ENCODE measurements at regions not wholly inside any gene's neighbourhood (a gene's known extent, or its start where the extent isn't known, plus 50 kb on each side); places are given as distances from the start of the nearest gene placed in this dataset.

DNA sequence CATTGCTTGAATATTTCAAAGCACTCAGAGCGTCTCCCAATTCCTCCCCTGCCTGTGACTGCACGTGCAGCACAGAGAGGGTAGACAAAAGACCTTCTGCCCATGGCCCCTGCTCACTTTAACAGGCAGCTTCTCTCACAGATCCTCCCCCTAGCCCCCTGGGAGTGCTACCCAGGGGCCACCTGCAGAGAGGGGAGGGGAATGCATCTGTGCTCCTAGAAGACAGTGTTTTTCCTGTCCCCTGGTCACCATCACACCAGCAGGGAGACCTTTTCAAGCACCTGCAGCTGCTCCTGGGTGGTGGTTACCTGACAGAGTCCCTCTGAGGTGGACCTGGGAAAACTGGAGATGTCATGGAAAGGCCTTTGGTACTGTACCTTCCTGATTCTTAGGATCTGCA is 56.7 kb upstream of the PRR23C start:
- ChIA-PET CTCF (interaction anchor here (1.9 kb wide), 1 partner anchor 10 kb away, joined by 8 read pairs; no protein-coding TSS in a partner anchor), POLR2A (no interaction called here)
- no peak for DNase-seq (ENCODE audit: low read depth, low spot score)

DNA sequence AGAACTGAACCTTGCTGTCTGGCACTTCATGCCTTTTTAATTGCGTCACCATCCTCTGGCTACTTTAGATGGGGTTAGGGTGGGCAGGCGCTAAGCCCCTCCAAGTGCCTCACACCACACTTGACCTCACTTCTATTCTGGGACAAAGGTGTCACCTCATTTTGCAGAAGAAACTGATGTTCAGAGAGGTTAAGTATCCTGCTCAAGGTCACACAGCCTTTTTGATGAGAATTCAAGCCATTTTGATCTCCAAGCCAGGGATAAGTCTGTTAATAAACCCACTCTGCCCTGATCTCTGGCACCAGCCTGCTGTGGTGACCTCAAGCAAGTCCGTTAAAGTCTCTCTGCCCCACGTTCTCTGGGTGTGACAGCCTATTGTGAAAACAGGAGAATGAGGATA is 58.8 kb upstream of the PRR23C start:
- ChIA-PET POLR2A (no interaction called here), CTCF (interaction anchor here (0.6 to 1.9 kb wide), 3 partner anchors 8 to 226 kb away, joined by 3 to 19 read pairs (median 7); no protein-coding TSS in a partner anchor)

More for the DNA sequence above, 56.7 kb upstream of the PRR23C start:
- Histone ChIP-seq H3K9me3 (ENCODE audit: control insufficient read depth, insufficient read depth, low read length) (no peaks in the 10 kb centered on the region), H3K27ac (ENCODE audit: low read depth, low read length) (no peak overlapping the region), H3K4me3 (ENCODE audit: low read depth, low read length) (no peak overlapping the region), H3K27me3 (ENCODE audit: control insufficient read depth, insufficient read depth, low read length) (peaks cover 18% of the 10 kb centered on the region)
- TF ChIP-seq, protein P1, sequence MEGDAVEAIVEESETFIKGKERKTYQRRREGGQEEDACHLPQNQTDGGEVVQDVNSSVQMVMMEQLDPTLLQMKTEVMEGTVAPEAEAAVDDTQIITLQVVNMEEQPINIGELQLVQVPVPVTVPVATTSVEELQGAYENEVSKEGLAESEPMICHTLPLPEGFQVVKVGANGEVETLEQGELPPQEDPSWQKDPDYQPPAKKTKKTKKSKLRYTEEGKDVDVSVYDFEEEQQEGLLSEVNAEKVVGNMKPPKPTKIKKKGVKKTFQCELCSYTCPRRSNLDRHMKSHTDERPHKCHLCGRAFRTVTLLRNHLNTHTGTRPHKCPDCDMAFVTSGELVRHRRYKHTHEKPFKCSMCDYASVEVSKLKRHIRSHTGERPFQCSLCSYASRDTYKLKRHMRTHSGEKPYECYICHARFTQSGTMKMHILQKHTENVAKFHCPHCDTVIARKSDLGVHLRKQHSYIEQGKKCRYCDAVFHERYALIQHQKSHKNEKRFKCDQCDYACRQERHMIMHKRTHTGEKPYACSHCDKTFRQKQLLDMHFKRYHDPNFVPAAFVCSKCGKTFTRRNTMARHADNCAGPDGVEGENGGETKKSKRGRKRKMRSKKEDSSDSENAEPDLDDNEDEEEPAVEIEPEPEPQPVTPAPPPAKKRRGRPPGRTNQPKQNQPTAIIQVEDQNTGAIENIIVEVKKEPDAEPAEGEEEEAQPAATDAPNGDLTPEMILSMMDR (IDR thresholded peaks at IDR 0.05; ENCODE audit: low read depth, low read length) = no peak

DNA sequence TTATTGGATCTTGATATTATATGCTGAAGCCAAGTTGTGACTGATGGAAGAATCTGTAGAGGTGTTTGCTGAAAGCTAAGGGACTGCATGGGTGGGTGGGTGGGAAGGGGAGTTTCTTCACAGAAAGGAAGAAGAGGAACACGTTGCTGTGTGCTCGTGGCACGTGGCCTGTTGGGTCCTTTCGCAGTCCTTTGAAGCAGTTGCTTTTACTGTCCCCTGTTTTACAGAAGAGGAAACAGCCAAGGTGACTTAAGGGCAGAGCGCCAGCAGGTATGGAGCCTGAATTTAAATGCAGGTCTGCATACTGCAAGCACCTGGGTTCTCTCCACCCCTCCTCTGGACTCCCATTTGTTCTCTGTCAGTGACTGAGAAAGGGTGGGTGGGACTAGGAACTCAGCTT is 59.4 kb upstream of the PRR23C start:
- no peak overlapping the region for H3K27ac ChIP-seq (ENCODE audit: low read depth, low read length)
- no peak overlapping the region for H3K4me3 ChIP-seq (ENCODE audit: low read depth, low read length)
- TF ChIP-seq, protein P1 (IDR thresholded peaks at IDR 0.05; ENCODE audit: low read depth, low read length) = no peak
- no peaks in the 10 kb centered on the region for H3K9me3 ChIP-seq (ENCODE audit: control insufficient read depth, insufficient read depth, low read length)
- DNase-seq (ENCODE audit: low read depth, low spot score) = no peak
- peaks cover 34% of the 10 kb centered on the region for H3K27me3 ChIP-seq (ENCODE audit: control insufficient read depth, insufficient read depth, low read length)
- CTCF ChIA-PET = interaction anchor here (0.6 kb wide), 1 partner anchor 225 kb away, joined by 3 read pairs; no protein-coding TSS in a partner anchor
- POLR2A ChIA-PET = no interaction called here

More for the DNA sequence above, 58.8 kb upstream of the PRR23C start:
- Histone ChIP-seq H3K27ac (ENCODE audit: low read depth, low read length) (no peak overlapping the region), H3K4me3 (ENCODE audit: low read depth, low read length) (no peak overlapping the region), H3K27me3 (ENCODE audit: control insufficient read depth, insufficient read depth, low read length) (peaks cover 32% of the 10 kb centered on the region), H3K9me3 (ENCODE audit: control insufficient read depth, insufficient read depth, low read length) (no peaks in the 10 kb centered on the region)
- DNase-seq (ENCODE audit: low read depth, low spot score) = no peak
- TF ChIP-seq, protein P1 (IDR thresholded peaks at IDR 0.05; ENCODE audit: low read depth, low read length) = no peak

DNA sequence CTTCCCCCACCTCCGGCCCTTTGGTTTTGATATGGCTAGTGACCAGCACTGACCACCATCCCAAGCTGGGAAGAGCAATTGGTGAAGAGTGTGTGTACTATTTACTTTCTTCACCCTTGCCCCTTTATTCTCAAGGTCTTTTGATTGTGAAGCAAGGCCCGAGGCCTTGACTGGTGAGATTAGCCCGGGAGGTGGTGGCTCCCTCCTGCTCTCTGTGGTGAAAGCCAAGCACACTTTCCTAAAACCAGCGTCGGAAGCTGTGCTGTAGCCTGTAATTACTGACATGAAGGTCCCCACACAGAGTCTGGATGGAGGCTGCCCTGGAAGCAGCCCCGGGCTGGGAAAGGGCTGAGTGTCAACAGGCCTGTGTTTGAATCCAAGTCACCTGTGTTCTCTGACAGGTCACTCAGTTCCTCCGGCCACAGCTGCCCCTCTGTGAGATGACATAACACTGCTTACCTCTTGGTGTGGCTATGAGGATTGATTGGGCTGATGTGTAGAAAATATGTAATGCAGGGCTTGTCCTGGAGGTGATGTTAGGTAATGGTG is 60.5 kb upstream of the PRR23C start:
- Histone ChIP-seq H3K27ac (ENCODE audit: low read depth, low read length) (no peak overlapping the region), H3K9me3 (ENCODE audit: control insufficient read depth, insufficient read depth, low read length) (no peaks in the 10 kb centered on the region), H3K27me3 (ENCODE audit: control insufficient read depth, insufficient read depth, low read length) (peaks cover 36% of the 10 kb centered on the region), H3K4me3 (ENCODE audit: low read depth, low read length) (no peak overlapping the region)
- TF ChIP-seq, protein P1 (IDR thresholded peaks at IDR 0.05; ENCODE audit: low read depth, low read length) = no peak
- POLR2A ChIA-PET = no interaction called here
- no peak for DNase-seq (ENCODE audit: low read depth, low spot score)
- CTCF ChIA-PET = interaction anchor here (0.8 kb wide), 1 partner anchor 226 kb away, joined by 5 read pairs; no protein-coding TSS in a partner anchor

DNA sequence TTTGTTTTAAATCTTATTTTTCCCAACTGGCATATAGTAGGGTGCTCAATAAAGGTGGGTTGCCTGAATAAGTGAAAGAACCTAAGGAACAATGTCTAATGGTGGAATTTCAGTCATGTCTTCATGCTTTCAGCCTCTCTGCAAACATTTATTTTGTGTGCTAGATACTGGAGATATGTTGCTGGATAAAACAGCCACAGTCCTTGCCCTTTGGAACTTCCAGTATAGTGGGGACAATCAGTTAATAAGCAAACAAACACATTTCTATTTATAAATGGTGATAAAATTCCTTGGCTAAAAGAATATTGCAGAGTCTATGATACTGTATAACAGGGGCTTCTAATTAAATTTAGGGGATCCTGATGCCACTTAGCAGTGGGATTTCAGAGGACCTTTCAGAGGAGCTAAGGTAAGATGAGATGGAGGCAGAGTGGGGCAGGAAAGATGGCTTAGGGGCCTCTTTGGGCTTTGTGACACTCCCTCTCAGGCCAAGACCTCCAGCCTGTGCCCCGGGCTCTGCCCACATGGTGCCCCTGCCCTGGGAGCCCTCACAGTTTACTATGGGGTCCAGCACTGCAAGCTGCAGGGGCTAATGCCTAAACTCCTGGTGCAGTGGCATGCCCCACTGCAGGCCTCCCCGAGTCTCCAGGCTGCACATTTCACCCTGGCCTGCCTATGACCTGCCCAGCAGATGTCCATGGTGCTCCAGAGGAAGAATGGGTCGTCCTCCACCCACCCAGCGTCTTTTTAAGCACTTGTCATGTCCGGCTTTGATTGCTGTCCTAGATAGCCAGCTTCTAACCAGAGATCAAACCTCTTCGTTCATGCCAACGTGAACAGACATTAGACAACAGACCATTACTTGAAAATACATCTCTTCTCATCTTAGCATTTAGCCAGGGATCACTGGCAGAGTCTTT is 61.6 kb upstream of the PRR23C start:
- Histone ChIP-seq H3K27ac (ENCODE audit: low read depth, low read length) (no peak overlapping the region), H3K9me3 (ENCODE audit: control insufficient read depth, insufficient read depth, low read length) (no peaks in the 10 kb centered on the region), H3K4me3 (ENCODE audit: low read depth, low read length) (no peak overlapping the region), H3K27me3 (ENCODE audit: control insufficient read depth, insufficient read depth, low read length) (peaks cover 34% of the 10 kb centered on the region)
- TF ChIP-seq, protein P1 (IDR thresholded peaks at IDR 0.05; ENCODE audit: low read depth, low read length) = no peak
- no peak for DNase-seq (ENCODE audit: low read depth, low spot score)
- ChIA-PET POLR2A (no interaction called here), CTCF (interaction anchor here (1.8 kb wide), 1 partner anchor 223 kb away, joined by 7 read pairs; no protein-coding TSS in a partner anchor)

Data from AG04450 (cell line).